Stomach (tissue), 4 donors: ENCODE measurements at regions not wholly inside any gene's neighbourhood (a gene's known extent, or its start where the extent isn't known, plus 50 kb on each side); places are given as distances from the start of the nearest gene placed in this dataset.

Source experiments
- CTCF ChIP-seq, 7 experiments: fragments of 450-650 bp in 4 of 7; fragments of 200-600 bp in 3 of 7; sonication (generic) in 3 of 7; IDR thresholded peaks; one replicate each; pipeline ENCODE4 v1.5.1; 2016 to 2019; ENCODE audit warnings: antibody characterized with exemption in 7 of 7, control low read depth in 2 of 7, mild to moderate bottlenecking in 1 of 7
- EP300 ChIP-seq: sonication (generic); formaldehyde crosslinking; IDR thresholded peaks from one replicate; pipeline ENCODE4 v1.6.1; 2017; ENCODE audit warnings: antibody characterized with exemption
- POLR2A ChIP-seq, 4 donors: fragments of 450-650 bp; IDR thresholded peaks; one replicate each; pipeline ENCODE4 v1.6.1; 2016; ENCODE audit warnings: antibody characterized with exemption in 4 of 4, control low read depth in 2 of 4, mild to moderate bottlenecking in 1 of 4, moderate library complexity in 1 of 4

GRCh38 chr2:83879127-83879526 is 580.0 kb downstream of the SUCLG1 start:
- TF ChIP-seq CTCF (IDR thresholded peaks at IDR 0.05) (no peak), EP300 (no peak), POLR2A (IDR thresholded peaks at IDR 0.05) (no peak)
